PFSK-1 (cell line): ENCODE measurements at regions not wholly inside any gene's neighbourhood (a gene's known extent, or its start where the extent isn't known, plus 50 kb on each side); places are given as distances from the start of the nearest gene placed in this dataset.
A peak's percentile ranks its signal among the peaks of the same experiment; 100 is the strongest.

Experiments
- FOXP2 ChIP-seq: optimal IDR thresholded peaks from 2 replicates; pipeline ENCODE3; 2011; ENCODE audit warnings: borderline replicate concordance, control low read depth, inconsistent platforms; ENCODE audit not compliant: insufficient read depth; ENCODE audit errors: extremely low read length, extremely low read depth
- POLR2AphosphoS5 ChIP-seq: IDR thresholded peaks from 2 replicates; pipeline ENCODE4 v1.6.1; 2012; ENCODE audit warnings: low read depth, mild to moderate bottlenecking, control low read depth, low read length, moderate library complexity
- SIN3A ChIP-seq: IDR thresholded peaks from 2 replicates; pipeline ENCODE4 v1.6.1; 2012; ENCODE audit warnings: mild to moderate bottlenecking, low read length, moderate library complexity, borderline replicate concordance; ENCODE audit not compliant: insufficient read depth
- TAF1 ChIP-seq: IDR thresholded peaks from 2 replicates; pipeline ENCODE4 v1.6.1; 2012; ENCODE audit warnings: low read length, control low read depth, borderline replicate concordance; ENCODE audit not compliant: insufficient read depth
- TF ChIP-seq, protein P1 (sequence below), 2 experiments: IDR thresholded peaks; 2 replicates each; pipeline versions ENCODE4 v1.6.1 to v1.8.0; 2011 to 2012; ENCODE audit warnings: low read depth in 2 of 2, low read length in 2 of 2, control low read depth in 1 of 2, inconsistent platforms in 1 of 2, mild to moderate bottlenecking in 1 of 2, moderate library complexity in 1 of 2; ENCODE audit not compliant: insufficient read depth in 1 of 2

- TF ChIP-seq POLR2AphosphoS5 (no peak), TAF1 (no peak), FOXP2 (no peak), SIN3A (no peak)
- TF ChIP-seq, protein P1, sequence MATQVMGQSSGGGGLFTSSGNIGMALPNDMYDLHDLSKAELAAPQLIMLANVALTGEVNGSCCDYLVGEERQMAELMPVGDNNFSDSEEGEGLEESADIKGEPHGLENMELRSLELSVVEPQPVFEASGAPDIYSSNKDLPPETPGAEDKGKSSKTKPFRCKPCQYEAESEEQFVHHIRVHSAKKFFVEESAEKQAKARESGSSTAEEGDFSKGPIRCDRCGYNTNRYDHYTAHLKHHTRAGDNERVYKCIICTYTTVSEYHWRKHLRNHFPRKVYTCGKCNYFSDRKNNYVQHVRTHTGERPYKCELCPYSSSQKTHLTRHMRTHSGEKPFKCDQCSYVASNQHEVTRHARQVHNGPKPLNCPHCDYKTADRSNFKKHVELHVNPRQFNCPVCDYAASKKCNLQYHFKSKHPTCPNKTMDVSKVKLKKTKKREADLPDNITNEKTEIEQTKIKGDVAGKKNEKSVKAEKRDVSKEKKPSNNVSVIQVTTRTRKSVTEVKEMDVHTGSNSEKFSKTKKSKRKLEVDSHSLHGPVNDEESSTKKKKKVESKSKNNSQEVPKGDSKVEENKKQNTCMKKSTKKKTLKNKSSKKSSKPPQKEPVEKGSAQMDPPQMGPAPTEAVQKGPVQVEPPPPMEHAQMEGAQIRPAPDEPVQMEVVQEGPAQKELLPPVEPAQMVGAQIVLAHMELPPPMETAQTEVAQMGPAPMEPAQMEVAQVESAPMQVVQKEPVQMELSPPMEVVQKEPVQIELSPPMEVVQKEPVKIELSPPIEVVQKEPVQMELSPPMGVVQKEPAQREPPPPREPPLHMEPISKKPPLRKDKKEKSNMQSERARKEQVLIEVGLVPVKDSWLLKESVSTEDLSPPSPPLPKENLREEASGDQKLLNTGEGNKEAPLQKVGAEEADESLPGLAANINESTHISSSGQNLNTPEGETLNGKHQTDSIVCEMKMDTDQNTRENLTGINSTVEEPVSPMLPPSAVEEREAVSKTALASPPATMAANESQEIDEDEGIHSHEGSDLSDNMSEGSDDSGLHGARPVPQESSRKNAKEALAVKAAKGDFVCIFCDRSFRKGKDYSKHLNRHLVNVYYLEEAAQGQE (IDR thresholded peaks at IDR 0.05; ENCODE audit: insufficient read depth in 1 of 2, low read depth in 2 of 2, low read length in 2 of 2) = no peak
Observed at GRCh38 chr19:28386066-28386465, 826.9 kb downstream of the UQCRFS1 start.

DNA sequence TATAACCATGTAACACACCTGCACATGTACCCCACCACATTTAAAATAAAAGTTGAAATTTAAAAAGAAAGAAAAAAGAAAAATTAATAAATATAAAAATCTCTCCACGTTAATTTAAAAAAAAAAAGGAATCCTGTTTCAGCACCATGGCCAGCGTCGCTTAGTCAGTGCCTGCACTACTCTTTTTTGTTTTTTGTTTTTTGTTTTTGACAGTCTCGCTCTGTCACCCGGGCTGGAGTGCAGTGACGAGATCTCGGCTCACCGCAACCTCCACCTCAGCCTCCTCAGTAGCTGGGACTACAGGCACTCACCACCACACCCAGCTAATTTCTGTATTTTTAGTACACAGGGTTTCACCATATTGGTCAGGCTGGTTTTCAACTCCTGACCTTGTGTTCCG, 835.9 kb downstream of the UQCRFS1 start:
- TF ChIP-seq TAF1 = no peak
- TF ChIP-seq, protein P1 (IDR thresholded peaks at IDR 0.05; ENCODE audit: insufficient read depth in 1 of 2, low read depth in 2 of 2, low read length in 2 of 2) = peak; percentile 69 to 91

DNA sequence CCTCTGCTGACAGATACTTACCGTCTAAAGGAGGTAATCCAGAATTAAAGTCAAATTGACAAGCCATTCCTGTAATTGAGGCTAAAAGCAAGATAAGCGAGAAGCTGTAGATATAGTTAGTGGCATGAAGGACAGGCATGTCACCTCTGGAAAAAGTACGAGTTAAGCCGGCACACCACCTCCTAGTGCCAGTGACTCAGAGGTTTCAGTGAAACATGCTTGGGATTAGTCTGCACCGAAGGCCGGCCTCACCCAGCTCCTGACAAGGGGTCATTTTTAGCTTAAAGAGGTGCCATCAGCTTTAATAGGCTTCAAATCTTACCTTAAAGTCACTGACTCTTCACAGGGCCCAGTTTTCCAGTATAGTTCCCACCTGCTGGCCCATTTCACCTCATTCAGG, 838.0 kb downstream of the UQCRFS1 start:
- no peak for TF ChIP-seq POLR2AphosphoS5
- TF ChIP-seq TAF1 = no peak
- no peak for TF ChIP-seq FOXP2
- TF ChIP-seq, protein P1 (IDR thresholded peaks at IDR 0.05; ENCODE audit: insufficient read depth in 1 of 2, low read depth in 2 of 2, low read length in 2 of 2) = no peak
- no peak for TF ChIP-seq SIN3A

GRCh38 chr19:28372576-28373247, 840.2 kb downstream of the UQCRFS1 start:
- TF ChIP-seq SIN3A (no peak), POLR2AphosphoS5 (no peak), TAF1 (no peak), FOXP2 (no peak)
- TF ChIP-seq, protein P1 (IDR thresholded peaks at IDR 0.05; ENCODE audit: insufficient read depth in 1 of 2, low read depth in 2 of 2, low read length in 2 of 2) = no peak

DNA sequence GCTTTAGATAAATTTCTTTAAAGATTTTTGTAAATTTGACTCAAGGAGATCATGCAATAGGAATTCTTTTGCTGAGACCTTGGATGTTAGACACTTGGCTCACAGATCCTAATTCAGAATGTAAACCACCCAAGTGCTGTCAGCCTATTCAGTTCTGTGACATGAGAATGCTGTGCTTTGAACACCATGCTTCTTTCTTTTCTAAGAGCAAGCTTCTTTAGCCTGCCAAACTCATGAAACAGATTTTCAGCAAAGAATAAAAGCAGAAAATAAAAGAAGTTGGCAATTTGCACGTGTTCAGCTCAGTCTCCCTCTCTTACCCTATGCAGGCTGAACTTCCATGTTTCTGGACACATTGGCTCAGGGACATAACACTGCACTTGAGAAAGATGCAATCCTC, 845.8 kb downstream of the UQCRFS1 start:
- TF ChIP-seq TAF1 (no peak), POLR2AphosphoS5 (no peak), SIN3A (no peak), FOXP2 (no peak)
- TF ChIP-seq, protein P1 (IDR thresholded peaks at IDR 0.05; ENCODE audit: insufficient read depth in 1 of 2, low read depth in 2 of 2, low read length in 2 of 2) = no peak
